GM21825 (cell line): ENCODE measurements at regions not wholly inside any gene's neighbourhood (a gene's known extent, or its start where the extent isn't known, plus 50 kb on each side); places are given as distances from the start of the nearest gene placed in this dataset.
"Not testable (repeated sequence)": the region's sequence is repeated elsewhere in the genome, so short reads cannot be mapped to it uniquely, and the experiment has no call there.

ENCODE experiments used
- ATAC-seq: cut with Tn5 transposase; IDR thresholded peaks from one replicate; pipeline ENCODE4 v1.9.1; 2021; ENCODE audit warnings: mild to moderate bottlenecking, moderate library complexity; ENCODE audit not compliant: unreplicated experiment

DNA sequence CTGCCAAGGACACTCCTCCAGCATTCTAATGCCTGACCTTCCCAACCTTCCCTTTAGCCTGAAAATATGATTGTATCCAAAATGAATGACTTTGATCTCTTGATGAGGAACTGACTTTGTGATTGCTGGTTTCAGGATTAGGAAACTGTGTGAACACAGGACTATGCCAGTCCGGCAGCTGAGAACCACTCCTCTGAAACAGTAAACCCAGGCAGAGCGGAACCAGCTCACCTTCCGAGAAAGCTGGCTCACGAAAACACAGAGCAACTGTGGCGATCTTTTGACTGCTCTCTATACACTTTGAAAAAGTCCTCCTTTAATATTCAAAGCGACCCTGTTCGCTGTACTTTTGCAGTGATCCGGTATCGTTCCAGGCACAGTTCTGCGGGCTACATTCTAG is 258.8 kb upstream of the IRS2 start:
- ATAC-seq: no peak

DNA sequence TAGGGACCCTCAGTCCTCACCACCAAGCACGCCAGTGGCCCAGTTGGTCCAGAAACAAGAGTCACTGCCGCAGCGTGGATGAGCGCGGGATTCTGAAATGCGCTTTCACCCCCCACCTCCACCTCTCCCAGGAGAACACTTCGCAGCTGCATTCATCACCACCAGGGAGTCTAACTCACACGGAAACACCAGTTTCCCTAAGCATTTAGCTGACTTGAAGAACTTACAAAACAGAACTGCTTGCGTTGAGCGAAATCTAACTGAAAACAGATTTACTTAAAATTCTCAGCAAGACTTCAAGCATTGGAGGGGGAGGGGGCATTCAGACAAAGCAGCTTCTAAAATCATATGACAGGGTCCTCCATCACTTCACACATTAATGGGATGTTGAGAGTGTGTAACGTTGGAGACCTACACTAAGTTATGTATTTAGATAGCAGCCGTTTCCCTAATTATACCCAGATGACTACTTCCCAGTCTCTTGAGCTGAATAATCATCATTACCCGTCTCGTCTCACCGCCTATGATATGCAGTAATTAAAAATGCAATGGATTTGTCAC is 258.2 kb upstream of the IRS2 start:
- no peak for ATAC-seq

DNA sequence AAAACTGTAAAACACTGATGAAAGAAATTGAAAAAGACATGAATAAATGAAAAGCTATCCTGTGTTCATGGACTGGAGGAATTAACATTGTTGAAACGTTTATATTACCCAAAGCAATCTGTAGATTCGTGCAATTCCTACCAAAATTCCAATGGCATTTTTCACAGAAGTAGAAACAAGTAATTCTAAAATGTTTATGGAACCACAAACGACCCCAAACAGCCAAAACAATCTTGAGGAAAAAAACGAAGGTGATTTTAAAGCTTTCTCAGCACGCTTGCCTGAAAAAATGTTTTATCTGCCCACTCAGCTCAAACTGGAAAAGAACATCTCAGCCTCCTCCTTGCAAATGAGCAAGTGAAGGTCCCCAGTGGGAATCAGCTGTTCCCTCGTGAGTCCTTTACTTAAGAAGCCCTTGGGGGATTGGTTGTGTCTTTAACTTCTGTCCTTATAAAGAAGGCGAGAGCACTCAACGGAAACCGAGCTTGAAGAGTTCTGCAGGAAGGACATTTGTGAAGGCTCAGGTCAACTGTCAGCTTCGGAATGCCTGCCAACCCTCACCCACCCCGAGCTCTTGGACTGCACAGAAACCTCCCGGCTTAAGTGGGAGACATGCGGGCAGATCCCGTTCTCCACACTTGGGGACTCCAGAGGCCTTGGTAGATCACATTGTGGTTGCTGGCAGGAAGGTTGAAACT is 256.0 kb upstream of the IRS2 start:
- no peak for ATAC-seq

DNA sequence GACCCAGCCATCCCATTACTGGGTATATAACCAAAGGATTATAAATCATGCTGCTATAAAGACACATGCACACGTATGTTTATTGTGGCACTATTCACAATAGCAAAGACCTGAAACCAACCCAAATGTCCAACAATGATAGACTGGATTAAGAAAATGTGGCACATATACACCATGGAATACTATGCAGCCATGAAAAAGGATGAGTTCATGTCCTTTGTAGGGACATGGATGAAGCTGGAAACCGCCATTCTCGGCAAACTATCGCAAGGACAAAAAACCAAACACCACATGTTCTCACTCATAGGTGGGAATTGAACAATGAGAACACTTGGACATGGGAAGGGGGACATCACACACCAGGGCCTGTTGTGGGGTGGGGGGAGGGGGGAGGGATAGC is 255.3 kb upstream of the IRS2 start:
- ATAC-seq: not testable (repeated sequence)

DNA sequence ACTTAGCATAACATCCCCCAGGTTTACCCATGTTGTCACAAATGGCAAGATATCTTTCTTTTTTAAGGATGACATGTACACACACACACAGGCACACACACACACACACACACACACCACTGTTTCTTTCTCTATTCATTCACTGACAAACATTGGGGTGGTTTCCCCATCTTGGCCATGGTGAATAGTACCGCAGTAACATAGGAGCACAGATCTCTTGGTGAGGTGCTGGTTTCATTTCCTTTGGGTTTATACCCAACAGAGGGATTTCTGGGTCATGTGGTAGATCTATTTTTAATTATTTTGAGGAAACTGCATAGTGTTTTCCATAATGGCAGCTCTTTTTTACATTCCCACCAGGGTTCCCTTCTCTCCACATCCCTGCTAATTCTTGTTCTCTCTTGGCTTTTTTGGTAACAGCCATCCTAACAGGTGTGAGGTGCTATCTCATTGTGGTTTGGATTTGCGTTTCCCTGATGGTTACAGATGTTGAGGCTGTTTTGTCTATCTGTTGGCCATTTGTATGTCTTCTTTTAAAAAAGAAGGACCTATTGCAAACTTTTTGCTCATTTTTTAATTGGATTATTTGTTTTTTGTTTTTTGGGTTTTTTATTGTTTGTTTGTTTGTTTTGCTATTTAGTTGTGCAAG is 251.7 kb upstream of the IRS2 start:
- ATAC-seq: no peak

DNA sequence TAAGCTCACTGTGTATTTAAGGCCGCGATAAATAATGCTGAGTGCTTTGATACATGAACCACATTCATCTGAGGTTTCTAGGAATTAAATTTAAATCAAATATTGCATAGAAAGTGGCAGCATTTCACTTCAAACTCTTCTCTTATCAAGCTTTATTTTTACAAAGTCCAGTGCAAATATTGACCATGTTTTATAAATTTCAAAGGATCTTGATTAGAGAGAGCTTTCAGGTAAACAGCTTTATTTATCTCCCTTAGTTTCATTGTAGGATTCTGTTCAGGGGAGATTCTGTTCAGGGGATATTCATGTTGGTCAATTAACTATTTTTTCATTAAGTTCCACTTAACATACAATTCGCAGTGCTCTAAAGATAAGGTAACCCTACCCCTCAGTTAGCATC is 249.7 kb upstream of the IRS2 start:
- no peak for ATAC-seq

DNA sequence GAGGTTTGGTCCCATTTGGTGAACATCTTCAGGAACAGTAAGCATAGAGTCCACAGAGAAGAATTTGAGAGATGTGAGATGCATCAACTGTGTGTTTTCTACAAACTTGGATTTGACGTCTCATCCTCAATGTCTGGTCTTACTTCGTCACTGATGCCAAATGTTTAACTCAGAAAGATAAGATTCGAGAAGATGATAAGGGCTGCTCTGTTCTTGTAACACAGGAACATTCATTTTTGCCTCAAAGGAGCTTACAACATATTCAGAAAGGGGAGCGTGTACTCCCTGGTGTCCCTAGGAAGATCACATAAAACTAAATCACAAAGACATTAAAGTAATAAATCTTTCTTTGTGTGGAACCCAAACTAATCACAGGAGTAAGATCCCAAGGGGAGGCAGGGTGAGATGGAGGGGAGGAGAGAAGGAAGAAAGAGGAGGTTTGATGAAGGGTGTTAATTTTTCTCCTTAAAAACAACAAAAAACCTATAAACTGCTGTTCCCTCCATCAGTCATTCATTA is 247.7 kb upstream of the IRS2 start:
- ATAC-seq: no peak

DNA sequence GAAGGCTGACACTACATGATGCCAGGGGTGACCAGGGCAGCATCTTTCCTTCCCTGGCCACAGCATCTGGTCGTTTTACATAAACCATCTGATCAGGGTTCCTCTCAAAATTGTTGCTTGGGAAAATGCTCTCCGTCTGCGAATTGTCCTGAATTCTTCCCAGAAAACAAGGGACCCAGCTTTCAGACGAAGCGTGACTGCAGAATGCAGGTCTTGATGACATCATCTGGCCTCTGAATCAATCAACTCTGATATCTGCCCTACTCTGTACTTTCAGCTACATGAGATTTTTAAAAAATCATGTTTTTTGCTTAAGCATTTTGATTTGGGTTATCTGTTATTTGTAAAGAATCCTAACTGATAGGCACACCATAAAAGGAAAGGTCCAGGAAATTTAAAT is 246.6 kb upstream of the IRS2 start:
- no peak for ATAC-seq

DNA sequence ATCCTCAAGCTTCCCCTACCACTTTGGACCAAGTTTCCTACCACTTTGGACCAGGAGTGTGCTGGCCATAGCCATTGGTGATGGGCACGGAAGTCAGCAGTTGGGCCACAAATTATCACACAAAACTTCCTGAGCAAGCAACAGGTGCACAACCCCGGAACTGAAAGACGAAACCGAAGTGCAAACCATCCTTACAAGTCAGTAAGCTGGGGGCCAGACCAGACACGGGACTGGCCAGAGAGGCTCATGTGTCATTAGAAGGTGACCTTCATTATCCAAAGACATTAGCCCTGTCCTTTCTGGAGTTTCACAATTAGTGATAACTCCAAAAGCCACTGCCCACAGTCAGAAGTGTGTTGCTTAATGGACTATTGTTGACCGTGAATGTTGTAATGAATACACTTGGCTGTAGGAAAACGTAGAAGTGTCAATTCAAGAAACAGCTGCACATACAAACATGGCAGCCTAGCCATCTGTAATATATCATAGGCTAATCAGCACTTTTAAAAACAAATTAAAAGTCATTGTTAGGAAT is 244.1 kb upstream of the IRS2 start:
- ATAC-seq: no peak

DNA sequence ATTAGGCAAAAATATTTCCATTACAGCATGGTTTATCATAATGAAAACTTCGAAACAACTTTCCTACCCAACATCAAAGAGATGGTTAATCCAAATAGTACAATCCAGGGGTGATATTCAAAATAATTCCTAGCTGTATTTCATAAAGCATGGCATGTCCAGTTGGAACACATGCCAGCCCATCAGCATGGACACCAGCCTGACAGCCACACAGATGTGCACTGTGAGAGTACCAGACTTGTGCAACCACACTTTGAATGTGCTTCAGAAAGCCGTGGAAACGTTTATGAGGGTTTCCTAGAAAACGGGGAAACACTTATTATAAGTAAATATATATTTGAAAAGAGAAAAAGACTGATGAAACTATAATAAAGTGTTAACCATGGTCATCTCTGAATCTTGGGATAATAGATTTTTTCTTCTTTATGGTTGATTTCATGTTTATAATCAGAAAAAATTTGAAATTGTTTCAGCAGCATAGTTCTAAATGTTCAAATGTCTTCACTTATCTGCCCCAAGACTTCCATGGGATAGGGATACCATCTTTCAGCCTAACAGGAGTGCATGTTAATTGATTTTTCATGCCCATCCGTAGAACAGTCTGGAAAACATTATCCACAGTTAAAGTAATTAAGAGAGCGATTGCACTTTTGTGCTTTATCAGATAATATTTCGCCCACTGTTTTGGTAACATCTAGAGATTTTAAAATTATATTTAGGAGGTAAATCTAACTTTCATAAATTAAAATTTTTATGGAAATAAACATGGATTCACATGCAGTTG is 242.6 kb upstream of the IRS2 start:
- no peak for ATAC-seq

DNA sequence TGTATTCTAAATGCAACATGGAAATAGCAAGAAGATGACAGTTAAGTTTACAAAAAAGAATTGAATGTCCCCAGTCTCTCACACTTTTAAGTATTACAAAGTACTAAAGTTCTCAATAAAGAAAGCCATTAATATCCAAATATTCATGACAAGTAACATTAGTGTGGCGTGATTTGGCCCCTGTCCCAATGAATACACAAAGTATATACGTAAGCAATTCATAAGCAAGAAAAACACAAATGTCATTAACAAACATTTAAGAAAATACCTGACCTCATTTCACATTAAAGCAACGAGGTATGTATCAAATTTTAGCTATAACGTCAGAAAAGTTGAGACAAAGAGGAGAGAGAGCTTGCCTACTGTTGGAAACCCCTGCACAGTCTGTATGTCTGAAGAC is 241.9 kb upstream of the IRS2 start:
- ATAC-seq: no peak

DNA sequence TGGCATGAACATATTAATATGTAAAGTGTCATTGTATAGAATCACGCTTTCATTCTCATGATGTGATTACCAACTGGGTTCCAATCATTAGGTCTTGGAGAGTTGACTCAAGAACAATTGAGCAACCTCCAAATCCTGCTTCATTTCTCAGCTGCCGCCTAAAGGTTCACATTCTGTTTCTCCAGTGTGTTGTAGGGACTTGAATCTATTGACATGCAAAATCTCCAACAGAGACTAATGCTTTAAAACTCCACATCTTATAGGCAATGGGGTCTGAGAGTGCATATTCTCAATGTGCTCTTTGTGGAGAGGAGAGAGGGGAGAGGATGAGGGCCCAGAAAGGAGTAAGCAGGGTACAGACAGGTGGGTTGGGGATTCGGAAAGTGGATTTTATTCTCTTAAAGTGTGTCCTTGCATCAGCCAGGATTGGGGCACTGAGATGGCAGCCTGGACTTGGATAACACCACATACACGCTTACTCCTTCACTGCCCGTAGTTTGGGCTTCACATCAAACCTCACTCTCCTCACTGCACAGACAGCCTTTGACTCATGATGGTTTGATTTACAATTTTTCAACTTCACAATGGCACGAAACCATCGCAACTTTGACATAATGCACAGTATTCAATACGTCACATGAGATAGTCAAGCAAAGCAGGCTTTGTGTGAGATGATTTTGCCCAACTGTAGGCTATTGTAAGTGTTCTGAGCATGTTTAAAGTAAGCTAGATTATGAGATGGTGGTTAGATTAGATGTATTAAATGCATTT is 241.3 kb upstream of the IRS2 start:
- no peak for ATAC-seq

DNA sequence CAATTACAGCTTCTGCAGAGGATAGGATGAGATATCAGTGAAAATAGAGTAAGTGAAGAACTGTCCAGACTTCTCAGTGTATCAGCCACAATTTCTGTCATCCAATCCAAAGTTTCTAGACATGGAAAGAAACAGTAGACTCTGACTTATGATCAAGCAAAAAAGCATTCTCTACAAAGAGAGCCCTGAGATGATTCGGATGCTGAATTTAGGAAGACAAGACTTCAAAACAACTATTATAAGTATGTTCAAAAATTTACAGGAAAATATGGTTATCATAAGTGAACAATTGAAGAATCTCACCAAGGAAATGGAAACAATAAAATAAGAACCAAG is 238.2 kb upstream of the IRS2 start:
- no peak for ATAC-seq

DNA sequence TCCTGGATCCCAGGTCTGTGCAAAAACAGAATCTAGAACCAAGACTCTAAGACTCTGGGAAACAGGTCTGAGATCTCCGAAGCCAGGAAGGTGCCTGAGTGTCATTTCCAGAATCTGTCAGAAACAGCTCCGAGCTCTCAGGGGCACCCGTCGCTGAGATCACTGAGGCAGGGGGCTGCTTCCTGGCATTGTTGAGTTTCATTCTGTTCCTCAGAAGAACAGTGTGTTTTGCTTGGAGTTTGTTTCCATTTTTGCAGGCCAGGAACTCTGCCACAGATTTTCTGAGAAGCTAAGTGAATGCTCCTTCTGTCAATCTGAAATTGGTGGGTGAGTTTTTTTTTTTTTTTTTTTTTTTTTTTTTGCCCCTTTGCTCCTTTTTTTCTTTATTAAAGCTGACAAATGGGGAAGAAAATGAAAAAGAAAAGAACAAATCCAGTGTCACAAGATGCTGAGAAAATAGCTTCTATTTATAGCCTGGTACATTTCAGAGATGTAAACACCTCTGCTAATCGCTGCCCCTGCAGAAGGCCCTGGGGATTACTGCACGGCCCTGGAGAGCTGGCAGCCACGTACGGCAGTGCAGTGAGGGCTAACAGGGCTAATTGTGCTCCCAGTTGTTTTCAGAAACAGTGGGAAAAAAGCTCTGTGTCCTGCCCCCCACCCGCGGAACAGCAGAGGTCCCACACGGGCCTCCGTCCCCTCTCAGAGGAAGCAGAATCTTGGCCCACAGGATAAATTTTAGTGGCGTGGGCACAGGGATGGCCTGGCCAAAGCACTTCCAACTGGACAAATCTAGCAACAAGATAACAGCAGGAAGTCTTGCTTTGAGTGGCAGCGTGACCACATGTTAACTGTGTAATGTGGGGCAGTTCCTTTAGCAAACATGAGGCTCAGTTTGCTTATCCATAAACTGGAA is 237.6 kb upstream of the IRS2 start:
- no peak for ATAC-seq

DNA sequence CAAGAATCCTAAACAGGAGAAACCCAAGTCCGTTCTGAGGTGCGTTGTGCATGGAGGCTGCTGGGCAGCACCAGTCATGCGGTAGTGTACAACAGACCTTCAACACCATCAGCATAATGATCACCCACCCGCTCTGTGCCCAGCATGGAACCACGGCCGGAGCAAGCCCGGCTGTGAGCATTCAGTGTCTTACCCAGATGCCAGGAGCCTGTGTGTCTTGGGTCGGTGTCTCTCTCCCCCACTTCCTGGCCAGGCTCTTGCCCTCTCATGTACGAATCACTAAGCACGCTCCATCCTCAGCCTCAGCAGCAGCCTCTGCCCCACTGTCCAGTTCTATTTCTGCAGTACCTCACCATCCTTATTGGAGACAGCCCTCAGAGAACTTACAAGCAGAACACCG is 231.6 kb upstream of the IRS2 start:
- ATAC-seq: no peak

DNA sequence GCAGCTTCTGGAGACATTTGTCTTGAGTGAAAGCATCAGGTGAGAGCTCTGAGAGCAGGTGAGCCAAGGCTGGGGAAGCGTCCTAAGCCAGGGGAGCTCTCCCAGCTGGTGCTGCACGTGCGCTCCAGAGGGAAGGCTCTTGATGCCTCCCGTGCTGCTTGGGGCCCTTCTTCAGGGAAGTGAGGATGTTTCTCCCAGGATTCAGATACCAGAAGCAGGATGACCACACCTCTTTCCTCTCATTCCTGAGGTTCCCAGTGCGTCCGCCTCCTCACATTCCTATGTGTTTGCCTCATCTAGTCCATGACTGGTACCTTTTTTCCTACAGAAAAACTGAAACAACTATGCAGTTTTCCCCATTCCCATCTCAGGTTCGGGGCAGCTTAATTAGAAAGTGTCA is 231.0 kb upstream of the IRS2 start:
- no peak for ATAC-seq

DNA sequence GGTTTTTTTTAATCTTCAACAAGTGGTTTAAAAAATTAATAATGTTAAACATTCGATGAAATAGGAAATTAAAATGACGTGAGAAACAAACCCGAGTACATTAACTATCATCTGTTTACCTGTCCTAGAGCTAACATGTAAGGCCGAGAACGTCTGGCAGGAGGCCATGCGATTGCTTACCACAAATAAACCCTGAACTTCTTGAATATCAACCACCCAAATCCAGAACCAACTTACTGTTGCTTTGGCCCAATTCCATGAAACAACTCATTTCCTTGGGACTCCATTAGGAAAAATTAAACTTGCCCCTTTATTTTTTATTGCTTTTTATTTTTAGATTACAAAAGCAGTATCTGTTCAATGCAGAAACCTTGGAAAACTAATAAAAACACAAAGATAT is 228.9 kb upstream of the IRS2 start:
- no peak for ATAC-seq

DNA sequence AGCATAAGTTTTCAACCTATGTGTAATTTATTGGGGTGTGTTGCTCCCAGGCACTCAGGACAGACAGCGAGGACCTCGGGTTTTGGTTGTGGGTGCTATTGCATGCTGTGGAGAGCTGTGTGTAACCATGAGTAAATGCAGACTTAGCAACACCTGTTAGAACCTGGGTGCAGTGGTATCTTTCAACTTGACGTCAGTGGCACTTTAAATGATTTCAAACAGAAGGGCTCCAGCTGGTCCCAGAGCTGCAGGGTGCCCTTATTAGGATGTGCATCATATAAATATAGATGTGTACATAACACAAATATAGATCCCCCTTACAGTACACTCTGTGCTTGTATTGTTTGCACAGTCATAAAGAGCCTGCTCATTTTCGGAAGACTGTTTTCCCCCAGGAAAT is 228.3 kb upstream of the IRS2 start:
- ATAC-seq: no peak

DNA sequence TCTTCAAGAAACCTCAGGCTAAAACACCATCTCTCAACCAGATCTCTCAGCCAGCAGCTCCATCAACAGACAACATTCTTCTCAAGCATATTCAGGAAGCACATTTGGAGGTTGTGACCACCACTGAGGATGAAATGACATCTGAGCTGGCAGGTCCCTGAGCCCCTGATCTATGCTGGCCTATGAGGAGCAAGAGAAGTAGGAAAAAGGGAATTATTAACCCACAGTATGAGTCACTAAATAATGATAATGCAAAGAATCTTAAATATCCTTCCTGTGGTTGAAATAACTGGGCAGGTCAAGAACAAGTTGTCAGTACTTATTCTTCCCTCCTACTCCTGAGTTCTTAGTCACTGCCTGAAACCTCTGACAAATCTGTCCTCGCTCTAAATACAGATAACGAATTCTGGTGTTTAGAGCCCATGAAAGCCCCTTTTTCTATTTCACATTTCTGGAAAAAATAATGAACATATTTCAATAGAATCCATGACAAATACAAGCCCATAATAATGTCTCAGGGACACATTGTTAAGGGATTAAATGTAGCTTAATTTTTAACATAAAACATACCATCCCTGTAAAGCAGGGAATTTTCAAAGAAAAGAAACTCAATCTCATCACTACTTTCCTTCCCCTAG is 225.8 kb upstream of the IRS2 start:
- no peak for ATAC-seq
